HG03432 (cell line): ENCODE measurements at regions not wholly inside any gene's neighbourhood (a gene's known extent, or its start where the extent isn't known, plus 50 kb on each side); places are given as distances from the start of the nearest gene placed in this dataset.
"Not testable (repeated sequence)": the region's sequence is repeated elsewhere in the genome, so short reads cannot be mapped to it uniquely, and the experiment has no call there.

Experiments used
- ATAC-seq: cut with Tn5 transposase; IDR thresholded peaks from one replicate; pipeline ENCODE4 v1.9.1; 2021; ENCODE audit warnings: mild to moderate bottlenecking, moderate library complexity; ENCODE audit not compliant: unreplicated experiment

GRCh38 chr4:27913738-27914137, 1053.1 kb downstream of the STIM2 start:
- no peak for ATAC-seq

- no peak for ATAC-seq
Measured at GRCh38 chr4:27915822-27916221, 1055.2 kb downstream of the STIM2 start.

GRCh38 chr4:27916452-27917184, 1056.0 kb downstream of the STIM2 start:
- ATAC-seq, result no peak

- no peak for ATAC-seq
Measured at GRCh38 chr4:27917381-27917780, 1056.7 kb downstream of the STIM2 start.

- no peak for ATAC-seq
Measured at GRCh38 chr4:27921231-27921630, 1060.6 kb downstream of the STIM2 start.

GRCh38 chr4:27928761-27929540, 1068.3 kb downstream of the STIM2 start:
- no peak for ATAC-seq

GRCh38 chr4:27930291-27930690, 1069.7 kb downstream of the STIM2 start:
- ATAC-seq, result no peak

- ATAC-seq, result no peak
Measured at GRCh38 chr4:27930976-27931375, 1070.3 kb downstream of the STIM2 start.

- no peak for ATAC-seq
Measured at GRCh38 chr4:27931584-27931983, 1070.9 kb downstream of the STIM2 start.

GRCh38 chr4:27934871-27935270, 1074.2 kb downstream of the STIM2 start:
- no peak for ATAC-seq

- ATAC-seq, result no peak
Measured at GRCh38 chr4:27946799-27947198, 1086.2 kb downstream of the STIM2 start.

- ATAC-seq, result no peak
Measured at GRCh38 chr4:27947302-27947701, 1086.7 kb downstream of the STIM2 start.

- ATAC-seq, result no peak
Measured at GRCh38 chr4:27964095-27964494, 1103.5 kb downstream of the STIM2 start.

GRCh38 chr4:27966664-27967063, 1106.0 kb downstream of the STIM2 start:
- no peak for ATAC-seq

GRCh38 chr4:27973056-27973455, 1112.4 kb downstream of the STIM2 start:
- no peak for ATAC-seq

GRCh38 chr4:27973700-27974099, 1113.1 kb downstream of the STIM2 start:
- ATAC-seq, result no peak

GRCh38 chr4:27974339-27974738, 1113.7 kb downstream of the STIM2 start:
- no peak for ATAC-seq

- ATAC-seq, result not testable (repeated sequence)
Measured at GRCh38 chr4:27974881-27975280, 1114.2 kb downstream of the STIM2 start.

GRCh38 chr4:27978427-27979109, 1117.9 kb downstream of the STIM2 start:
- ATAC-seq, result not testable (repeated sequence)

- no peak for ATAC-seq
Measured at GRCh38 chr4:27985522-27985921, 1124.9 kb downstream of the STIM2 start.

GRCh38 chr4:27986476-27986875, 1125.8 kb downstream of the STIM2 start:
- ATAC-seq, result no peak

- ATAC-seq, result no peak
Measured at GRCh38 chr4:28001698-28002097, 1141.1 kb downstream of the STIM2 start.
